Neural progenitor cell (in vitro differentiated cells): ENCODE measurements at regions not wholly inside any gene's neighbourhood (a gene's known extent, or its start where the extent isn't known, plus 50 kb on each side); places are given as distances from the start of the nearest gene placed in this dataset.
A peak's percentile ranks its signal among the peaks of the same experiment; 100 is the strongest.

Source experiments
- DNase-seq: peaks from one replicate; pipeline ENCODE4 v3.0.0-alpha.2; 2016; ENCODE audit warnings: low spot score
- H2AFZ ChIP-seq: fragments of 200-600 bp; sonication (generic); replicated peaks from 2 replicates; pipeline ENCODE4 v1.6.1; 2016; ENCODE audit warnings: antibody characterized with exemption
- H3F3A ChIP-seq: fragments of 200-600 bp; sonication (generic); 2 replicates; pipeline ENCODE4 v1.6.1; 2016; ENCODE audit warnings: antibody characterized with exemption, low read depth
- H3K27ac ChIP-seq: fragments of 200-600 bp; sonication (generic); 2 replicates; pipeline ENCODE4 v1.5.1; 2016; ENCODE audit warnings: mild to moderate bottlenecking
- H3K27me3 ChIP-seq: fragments of 200-600 bp; sonication (generic); 2 replicates; pipeline ENCODE4 v1.6.1; 2016; ENCODE audit warnings: mild to moderate bottlenecking, moderate library complexity
- H3K36me3 ChIP-seq: fragments of 200-600 bp; sonication (generic); 2 replicates; pipeline ENCODE4 v1.5.1; 2016
- H3K4me1 ChIP-seq: fragments of 200-600 bp; sonication (generic); 2 replicates; pipeline ENCODE4 v1.6.1; 2016; ENCODE audit warnings: mixed run types
- H3K4me2 ChIP-seq: fragments of 200-600 bp; sonication (generic); 2 replicates; pipeline ENCODE4 v1.6.1; 2016
- H3K4me3 ChIP-seq: fragments of 200-600 bp; sonication (generic); 2 replicates; pipeline ENCODE4 v1.5.1; 2016
- H3K79me2 ChIP-seq: fragments of 200-600 bp; sonication (generic); 2 replicates; pipeline ENCODE4 v1.6.1; 2016; ENCODE audit warnings: low read depth
- H3K9ac ChIP-seq: fragments of 200-600 bp; sonication (generic); 2 replicates; pipeline ENCODE4 v1.6.1; 2016
- H3K9me3 ChIP-seq: fragments of 200-600 bp; sonication (generic); 2 replicates; pipeline ENCODE4 v1.5.1; 2016; ENCODE audit warnings: low read depth
- H4K20me1 ChIP-seq: fragments of 200-600 bp; sonication (generic); 2 replicates; pipeline ENCODE4 v1.6.1; 2016; ENCODE audit warnings: low read depth
- H3K27ac Mint-ChIP-seq: 3 replicates; pipeline ENCODE4 v1.8.0; 2021; ENCODE audit warnings: mixed read lengths
- H3K27me3 Mint-ChIP-seq: 2 replicates; pipeline ENCODE4 v1.8.0; 2022; ENCODE audit warnings: low read depth, mild to moderate bottlenecking, inconsistent platforms, moderate library complexity, mixed read lengths; ENCODE audit not compliant: insufficient read depth
- H3K36me3 Mint-ChIP-seq: 3 replicates; pipeline ENCODE4 v1.8.0; 2021; ENCODE audit warnings: mixed read lengths
- H3K4me1 Mint-ChIP-seq: 3 replicates; pipeline ENCODE4 v1.8.0; 2021; ENCODE audit warnings: mixed read lengths
- H3K4me3 Mint-ChIP-seq: 3 replicates; pipeline ENCODE4 v1.8.0; 2021; ENCODE audit warnings: mild to moderate bottlenecking, moderate library complexity, mixed read lengths
- H3K9me3 Mint-ChIP-seq: 3 replicates; pipeline ENCODE4 v1.8.0; 2020; ENCODE audit warnings: mixed read lengths
- EZH2 ChIP-seq: fragments of 200-600 bp; sonication (generic); IDR thresholded peaks from 2 replicates; pipeline ENCODE4 v1.6.1; 2017; ENCODE audit warnings: antibody characterized with exemption, mild to moderate bottlenecking, moderate library complexity
- EZH2phosphoT487 ChIP-seq: fragments of 200-600 bp; sonication (generic); IDR thresholded peaks from 2 replicates; pipeline ENCODE4 v1.6.1; 2017; ENCODE audit warnings: antibody characterized with exemption
- TF ChIP-seq, protein P1 (sequence below): fragments of 200-600 bp; sonication (generic); IDR thresholded peaks from 2 replicates; pipeline ENCODE4 v1.5.1; 2017; ENCODE audit warnings: antibody characterized with exemption, mild to moderate bottlenecking

DNA sequence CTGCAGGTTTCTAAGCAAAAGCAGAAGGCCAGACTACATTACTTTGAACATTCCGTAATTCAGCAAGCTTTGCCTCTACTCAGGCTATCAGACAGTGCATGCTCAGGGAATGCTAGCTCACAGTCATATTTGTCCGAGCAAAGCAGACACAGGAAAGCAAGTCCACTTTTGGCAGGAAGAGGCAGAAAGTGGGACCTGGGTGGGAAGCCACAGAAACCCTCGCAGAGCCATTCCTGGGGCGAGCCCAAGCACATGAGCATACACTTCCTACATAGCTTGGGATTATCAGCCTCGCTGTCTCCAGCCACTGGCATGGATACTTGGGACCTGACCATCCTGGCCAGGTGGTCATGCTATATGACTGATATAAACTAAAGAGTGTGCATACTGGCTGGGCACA lies 113.3 kb downstream of the TRIM29 start:
- Mint-ChIP-seq H3K4me3 (no peak overlapping the region), H3K36me3 (no peaks in the 10 kb centered on the region), H3K4me1 (peaks cover 39% of the 10 kb centered on the region), H3K9me3 (peaks cover 3% of the 10 kb centered on the region), H3K27ac (no peak overlapping the region), H3K27me3 (peaks cover 3% of the 10 kb centered on the region)
- H3K4me2 ChIP-seq = peak overlapping the region; percentile 16
- no peaks in the 10 kb centered on the region for H3K27me3 ChIP-seq
- no peaks in the 10 kb centered on the region for H3K9me3 ChIP-seq
- H2AFZ ChIP-seq = no peak overlapping the region
- peaks cover 16% of the 10 kb centered on the region for H3F3A ChIP-seq
- H3K4me1 ChIP-seq = peaks cover 26% of the 10 kb centered on the region
- H3K27ac ChIP-seq = no peak overlapping the region
- H3K4me3 ChIP-seq = no peak overlapping the region
- TF ChIP-seq, protein P1, sequence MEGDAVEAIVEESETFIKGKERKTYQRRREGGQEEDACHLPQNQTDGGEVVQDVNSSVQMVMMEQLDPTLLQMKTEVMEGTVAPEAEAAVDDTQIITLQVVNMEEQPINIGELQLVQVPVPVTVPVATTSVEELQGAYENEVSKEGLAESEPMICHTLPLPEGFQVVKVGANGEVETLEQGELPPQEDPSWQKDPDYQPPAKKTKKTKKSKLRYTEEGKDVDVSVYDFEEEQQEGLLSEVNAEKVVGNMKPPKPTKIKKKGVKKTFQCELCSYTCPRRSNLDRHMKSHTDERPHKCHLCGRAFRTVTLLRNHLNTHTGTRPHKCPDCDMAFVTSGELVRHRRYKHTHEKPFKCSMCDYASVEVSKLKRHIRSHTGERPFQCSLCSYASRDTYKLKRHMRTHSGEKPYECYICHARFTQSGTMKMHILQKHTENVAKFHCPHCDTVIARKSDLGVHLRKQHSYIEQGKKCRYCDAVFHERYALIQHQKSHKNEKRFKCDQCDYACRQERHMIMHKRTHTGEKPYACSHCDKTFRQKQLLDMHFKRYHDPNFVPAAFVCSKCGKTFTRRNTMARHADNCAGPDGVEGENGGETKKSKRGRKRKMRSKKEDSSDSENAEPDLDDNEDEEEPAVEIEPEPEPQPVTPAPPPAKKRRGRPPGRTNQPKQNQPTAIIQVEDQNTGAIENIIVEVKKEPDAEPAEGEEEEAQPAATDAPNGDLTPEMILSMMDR = no peak
- TF ChIP-seq EZH2phosphoT487 (no peak), EZH2 (no peak)
- no peak overlapping the region for H3K9ac ChIP-seq
- H3K36me3 ChIP-seq = no peaks in the 10 kb centered on the region
- no peak for DNase-seq
- no peaks in the 10 kb centered on the region for H4K20me1 ChIP-seq
- no peaks in the 10 kb centered on the region for H3K79me2 ChIP-seq

DNA sequence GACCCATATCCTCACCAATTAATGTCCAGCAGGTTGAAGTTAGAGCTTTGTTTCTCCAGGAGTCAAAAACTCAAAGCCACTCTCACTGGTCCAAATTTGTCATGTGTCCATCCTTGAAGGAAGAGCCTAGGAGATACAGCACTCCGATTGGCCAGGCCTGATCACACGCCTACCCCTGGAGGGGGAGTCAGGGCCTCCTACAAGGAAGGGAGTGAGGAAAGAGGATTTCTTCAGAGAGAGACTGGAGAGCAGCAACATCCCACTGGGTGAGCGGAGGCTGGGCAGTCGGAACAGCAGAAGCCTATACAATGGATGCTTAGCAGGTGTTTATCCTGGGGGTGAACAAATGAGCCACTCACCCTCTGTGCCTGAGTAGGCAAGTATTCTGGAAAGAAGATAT lies 113.9 kb downstream of the TRIM29 start:
- Histone ChIP-seq H3K9me3 (no peaks in the 10 kb centered on the region), H3K9ac (no peak overlapping the region), H3K4me2 (peak overlapping the region; percentile 40), H3F3A (peaks cover 16% of the 10 kb centered on the region), H3K79me2 (no peaks in the 10 kb centered on the region), H3K27me3 (no peaks in the 10 kb centered on the region), H3K36me3 (no peaks in the 10 kb centered on the region), H2AFZ (no peak overlapping the region), H3K27ac (no peak overlapping the region), H3K4me3 (no peak overlapping the region), H4K20me1 (no peaks in the 10 kb centered on the region), H3K4me1 (peaks cover 26% of the 10 kb centered on the region)
- peaks cover 3% of the 10 kb centered on the region for H3K9me3 Mint-ChIP-seq
- H3K27ac Mint-ChIP-seq = peak overlapping the region; percentile 61
- peak overlapping the region; percentile 30 for H3K4me3 Mint-ChIP-seq
- H3K36me3 Mint-ChIP-seq = no peaks in the 10 kb centered on the region
- H3K4me1 Mint-ChIP-seq = peaks cover 38% of the 10 kb centered on the region
- TF ChIP-seq, protein P1 = no peak
- no peak for TF ChIP-seq EZH2
- no peak for TF ChIP-seq EZH2phosphoT487
- DNase-seq = peak; percentile 55
- peaks cover 3% of the 10 kb centered on the region for H3K27me3 Mint-ChIP-seq

DNA sequence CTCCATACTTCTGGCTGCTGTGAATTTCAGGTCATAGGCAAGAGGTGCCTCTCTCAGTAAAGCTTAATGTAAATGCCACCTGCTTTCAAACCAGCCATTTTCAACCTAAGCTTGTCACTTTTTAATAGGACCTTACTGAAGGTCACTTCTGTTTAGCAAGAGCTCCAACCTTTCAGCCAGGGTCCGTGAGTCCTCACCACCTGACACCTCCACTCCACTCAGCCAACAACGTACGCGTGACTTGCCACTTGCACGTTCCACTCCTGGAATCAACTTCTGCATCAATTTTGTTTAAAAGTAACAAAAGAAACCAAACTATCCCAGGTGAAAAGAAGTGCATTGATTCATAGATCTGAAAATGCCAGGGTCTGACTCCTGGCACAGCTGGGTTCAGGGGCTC lies 114.4 kb downstream of the TRIM29 start:
- peaks cover 16% of the 10 kb centered on the region for H3F3A ChIP-seq
- H3K36me3 Mint-ChIP-seq = no peaks in the 10 kb centered on the region
- peaks cover 37% of the 10 kb centered on the region for H3K4me1 Mint-ChIP-seq
- H3K27me3 Mint-ChIP-seq = peaks cover 3% of the 10 kb centered on the region
- no peak overlapping the region for H3K27ac ChIP-seq
- no peak overlapping the region for H2AFZ ChIP-seq
- no peaks in the 10 kb centered on the region for H3K9me3 ChIP-seq
- peak overlapping the region; percentile 40 for H3K4me2 ChIP-seq
- no peaks in the 10 kb centered on the region for H3K36me3 ChIP-seq
- no peak overlapping the region for H3K4me3 Mint-ChIP-seq
- no peak overlapping the region for H3K9ac ChIP-seq
- no peaks in the 10 kb centered on the region for H4K20me1 ChIP-seq
- TF ChIP-seq, protein P1 = no peak
- TF ChIP-seq EZH2phosphoT487 = no peak
- no peak for TF ChIP-seq EZH2
- peak overlapping the region; percentile 61 for H3K27ac Mint-ChIP-seq
- peaks cover 26% of the 10 kb centered on the region for H3K4me1 ChIP-seq
- no peak for DNase-seq
- no peaks in the 10 kb centered on the region for H3K27me3 ChIP-seq
- H3K4me3 ChIP-seq = no peak overlapping the region
- H3K79me2 ChIP-seq = no peaks in the 10 kb centered on the region
- peaks cover 3% of the 10 kb centered on the region for H3K9me3 Mint-ChIP-seq
